HG02840 (cell line): ENCODE measurements at regions not wholly inside any gene's neighbourhood (a gene's known extent, or its start where the extent isn't known, plus 50 kb on each side); places are given as distances from the start of the nearest gene placed in this dataset.

ENCODE experiments used
- ATAC-seq: cut with Tn5 transposase; IDR thresholded peaks from one replicate; pipeline ENCODE4 v1.9.1; 2021; ENCODE audit warnings: mild to moderate bottlenecking, moderate library complexity, moderate number of reproducible peaks; ENCODE audit not compliant: unreplicated experiment, low FRiP score

GRCh38 chr16:73304008-73304774 is 256.3 kb upstream of the ZFHX3 start:
- no peak for ATAC-seq

- no peak for ATAC-seq
Observed at GRCh38 chr16:73302942-73303341, 255.0 kb upstream of the ZFHX3 start.

- ATAC-seq = no peak
Observed at GRCh38 chr16:73301984-73302383, 254.1 kb upstream of the ZFHX3 start.

GRCh38 chr16:73299346-73299745 is 251.4 kb upstream of the ZFHX3 start:
- ATAC-seq = no peak

GRCh38 chr16:73298562-73298961 is 250.6 kb upstream of the ZFHX3 start:
- ATAC-seq = no peak

- ATAC-seq = no peak
Observed at GRCh38 chr16:73290258-73290657, 242.3 kb upstream of the ZFHX3 start.

GRCh38 chr16:73289232-73289631 is 241.3 kb upstream of the ZFHX3 start:
- ATAC-seq = peak; percentile 90

- no peak for ATAC-seq
Observed at GRCh38 chr16:73288520-73288919, 240.6 kb upstream of the ZFHX3 start.

- ATAC-seq = no peak
Observed at GRCh38 chr16:73287859-73288405, 240.0 kb upstream of the ZFHX3 start.

- no peak for ATAC-seq
Observed at GRCh38 chr16:73286346-73287267, 238.7 kb upstream of the ZFHX3 start.

- ATAC-seq = no peak
Observed at GRCh38 chr16:73285436-73286201, 237.7 kb upstream of the ZFHX3 start.

- ATAC-seq = no peak
Observed at GRCh38 chr16:73280388-73280787, 232.5 kb upstream of the ZFHX3 start.

GRCh38 chr16:73279451-73279850 is 231.5 kb upstream of the ZFHX3 start:
- ATAC-seq = no peak

GRCh38 chr16:73277071-73277470 is 229.1 kb upstream of the ZFHX3 start:
- ATAC-seq = no peak

- no peak for ATAC-seq
Observed at GRCh38 chr16:73275448-73275847, 227.5 kb upstream of the ZFHX3 start.

- no peak for ATAC-seq
Observed at GRCh38 chr16:73275024-73275423, 227.1 kb upstream of the ZFHX3 start.

GRCh38 chr16:73274140-73274539 is 226.2 kb upstream of the ZFHX3 start:
- no peak for ATAC-seq

GRCh38 chr16:73268366-73268993 is 220.6 kb upstream of the ZFHX3 start:
- ATAC-seq = no peak

GRCh38 chr16:73265935-73266334 is 218.0 kb upstream of the ZFHX3 start:
- ATAC-seq = no peak
